Activated T-helper 1 cell treated with Interleukin-2 at 50 U/mL for 16 hours (primary cell): ENCODE measurements at regions not wholly inside any gene's neighbourhood (a gene's known extent, or its start where the extent isn't known, plus 50 kb on each side); places are given as distances from the start of the nearest gene placed in this dataset.

ENCODE experiments used
- DNase-seq: peaks from one replicate; pipeline ENCODE4 v3.0.0-alpha.2; 2020; ENCODE audit warnings: low read depth

DNA sequence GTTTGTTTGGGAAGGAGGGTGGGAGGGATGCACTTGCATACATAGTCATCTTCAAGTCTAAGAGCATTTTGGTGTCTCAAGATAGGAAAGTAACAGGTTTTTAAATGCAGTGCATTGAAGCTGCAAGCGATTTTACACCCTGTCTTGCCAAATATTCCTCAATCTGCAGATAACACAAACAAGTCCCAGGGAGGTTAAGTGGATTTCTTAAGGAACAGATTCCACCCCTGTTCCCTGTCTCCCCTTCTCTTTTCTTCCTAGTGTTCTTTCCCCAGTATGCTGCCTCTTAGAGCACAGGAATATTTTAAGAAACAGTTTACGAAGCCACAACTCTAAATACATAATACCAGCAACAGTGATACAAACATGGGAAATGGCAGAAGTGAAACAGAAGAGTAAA is 389.9 kb downstream of the PLPP3 start:
- no peak for DNase-seq

DNA sequence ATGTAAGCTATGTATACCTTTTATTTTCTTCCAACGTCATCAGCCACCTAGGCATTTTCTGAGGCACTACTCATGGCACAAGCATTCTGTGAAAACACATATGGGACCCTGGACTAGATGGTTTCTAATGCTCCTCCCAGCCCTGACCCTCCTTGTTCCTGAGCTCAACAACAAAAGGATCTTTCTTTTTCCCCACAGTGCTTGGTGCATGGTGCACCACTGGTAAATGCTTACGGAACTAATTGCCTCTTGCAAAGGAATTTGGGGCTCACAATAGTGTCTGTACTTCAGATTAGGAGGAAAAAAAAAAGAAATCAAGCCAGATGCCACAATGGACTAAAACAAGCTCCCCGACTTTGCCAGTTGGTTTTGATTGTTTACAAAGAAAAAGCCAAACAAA is 390.5 kb downstream of the PLPP3 start:
- DNase-seq: no peak

- no peak for DNase-seq
Observed at GRCh38 chr1:56188221-56188620, 391.1 kb downstream of the PLPP3 start.

- no peak for DNase-seq
Observed at GRCh38 chr1:56187405-56187804, 392.0 kb downstream of the PLPP3 start.

DNA sequence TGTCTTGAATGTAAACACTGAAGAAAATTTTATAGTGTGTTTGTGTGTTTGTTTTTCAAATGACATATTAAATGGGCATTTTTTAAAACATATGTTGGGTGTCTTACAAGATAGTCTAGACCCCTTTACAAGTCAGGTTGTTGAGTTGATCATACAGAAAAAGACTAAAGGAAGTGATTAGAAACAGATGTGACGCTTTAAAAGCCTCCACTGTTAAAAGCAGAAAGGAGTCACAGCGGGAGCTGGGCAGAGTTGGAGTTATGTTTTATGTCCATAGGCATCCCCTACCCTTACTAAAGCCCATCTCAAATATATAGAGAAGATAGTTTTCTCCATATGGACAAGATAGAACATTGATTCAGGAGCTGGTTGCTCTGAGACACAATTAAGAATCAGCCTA is 393.9 kb downstream of the PLPP3 start:
- DNase-seq: no peak

DNA sequence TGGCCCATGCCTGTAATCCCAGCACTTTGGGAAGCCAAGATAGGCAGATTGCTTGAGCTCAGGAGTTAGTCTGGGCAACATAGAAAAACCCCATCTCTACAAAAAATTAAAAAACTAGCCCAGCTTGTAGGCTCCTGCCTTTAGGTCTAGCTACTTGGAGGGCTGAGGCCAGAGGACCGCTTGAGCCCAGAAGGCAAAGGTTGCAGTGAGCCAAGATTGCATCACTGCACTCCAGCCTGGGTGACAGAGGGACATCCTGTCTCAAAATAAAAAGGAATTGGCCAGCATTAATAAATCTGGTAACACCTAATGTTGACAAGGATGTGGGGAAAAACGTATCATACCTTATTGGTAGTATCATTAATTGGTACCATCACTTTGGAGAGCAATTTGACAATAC is 396.2 kb downstream of the PLPP3 start:
- no peak for DNase-seq

- DNase-seq: no peak
Observed at GRCh38 chr1:56180520-56181190, 398.7 kb downstream of the PLPP3 start.

DNA sequence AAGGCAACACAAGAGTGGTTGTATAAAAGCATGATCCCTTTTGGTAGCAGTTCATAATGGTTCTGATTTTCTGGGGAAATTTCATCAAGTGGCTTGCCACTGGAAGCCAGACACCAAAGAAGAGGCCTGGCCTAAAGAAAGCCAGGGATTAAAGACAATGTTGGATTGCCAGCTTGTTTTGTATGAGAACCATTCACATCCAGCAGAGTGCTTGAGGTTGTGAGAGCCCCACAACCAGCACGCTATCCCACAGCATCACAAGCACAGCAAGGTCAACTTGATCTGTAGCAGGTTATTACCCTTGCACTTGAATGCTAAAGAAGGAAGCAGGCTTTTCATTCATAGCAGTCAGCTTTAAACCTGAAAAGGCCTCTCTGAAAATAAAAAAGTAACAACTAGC is 399.8 kb downstream of the PLPP3 start:
- no peak for DNase-seq

- no peak for DNase-seq
Observed at GRCh38 chr1:56175211-56175610, 404.2 kb downstream of the PLPP3 start.

GRCh38 chr1:56174176-56174885 is 405.0 kb downstream of the PLPP3 start:
- no peak for DNase-seq

GRCh38 chr1:56173736-56174135 is 405.6 kb downstream of the PLPP3 start:
- no peak for DNase-seq

- no peak for DNase-seq
Observed at GRCh38 chr1:56171670-56172069, 407.7 kb downstream of the PLPP3 start.

GRCh38 chr1:56170784-56171320 is 408.5 kb downstream of the PLPP3 start:
- DNase-seq: no peak

DNA sequence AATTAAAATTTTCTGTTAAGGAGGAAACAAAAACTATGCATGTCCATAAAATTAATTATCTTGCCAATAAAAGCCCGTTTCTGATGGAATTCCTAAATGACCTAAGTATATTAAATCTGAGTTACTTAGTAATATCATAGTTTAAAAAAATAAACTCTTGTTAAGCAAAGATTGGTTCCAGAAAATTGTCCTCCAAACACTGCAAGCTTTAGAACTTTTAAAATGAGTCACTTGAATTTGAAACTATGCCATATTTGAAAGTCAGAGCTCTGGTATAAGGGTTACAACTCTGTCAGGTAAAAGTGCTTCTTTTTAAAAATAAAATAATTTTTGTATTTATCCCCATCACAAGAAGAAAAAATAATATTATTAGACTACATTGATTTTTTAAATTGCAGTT is 409.5 kb downstream of the PLPP3 start:
- DNase-seq: no peak

DNA sequence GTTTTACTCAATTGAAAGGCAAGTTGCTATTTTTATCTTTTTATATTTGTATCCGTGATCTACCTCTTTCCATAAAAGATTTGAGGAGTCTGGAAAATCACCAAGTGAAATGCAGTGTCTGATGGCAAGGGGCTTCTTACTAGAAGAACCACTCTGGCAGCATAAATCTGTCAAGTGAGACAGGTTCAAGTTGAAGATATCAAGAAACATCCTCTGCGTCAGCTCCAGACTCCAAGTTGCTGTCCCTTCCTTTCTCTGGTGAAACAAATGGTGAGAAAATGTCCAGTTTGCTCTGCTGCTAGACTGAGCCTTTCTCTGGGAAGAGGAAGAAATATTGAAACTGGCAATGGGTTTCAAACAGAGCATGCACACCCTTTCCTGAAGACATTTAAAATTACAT is 411.2 kb downstream of the PLPP3 start:
- DNase-seq: no peak

- no peak for DNase-seq
Observed at GRCh38 chr1:56167596-56167995, 411.8 kb downstream of the PLPP3 start.

- DNase-seq: no peak
Observed at GRCh38 chr1:56160773-56161315, 418.5 kb downstream of the PLPP3 start.

GRCh38 chr1:56156971-56157876 is 422.1 kb downstream of the PLPP3 start:
- no peak for DNase-seq

GRCh38 chr1:56153276-56153675 is 426.1 kb downstream of the PLPP3 start:
- no peak for DNase-seq

DNA sequence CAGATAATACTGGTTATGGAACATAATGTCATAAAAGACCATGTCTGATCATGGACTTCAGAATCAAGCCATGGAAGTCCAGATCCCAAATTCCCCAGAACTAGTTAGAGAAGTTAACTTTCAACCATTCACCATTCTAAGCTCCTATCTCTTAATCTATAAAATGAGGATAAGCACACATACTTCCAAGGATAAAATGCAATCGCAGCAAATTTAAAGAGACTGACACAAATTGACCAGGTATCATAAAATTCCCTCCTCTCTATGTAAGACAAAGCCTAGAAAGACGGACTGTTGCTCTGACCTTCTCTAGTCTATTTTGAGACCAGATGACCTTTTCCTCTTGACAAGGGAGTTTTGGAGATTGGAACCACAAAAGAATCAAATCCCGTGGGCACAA is 426.7 kb downstream of the PLPP3 start:
- DNase-seq: no peak

DNA sequence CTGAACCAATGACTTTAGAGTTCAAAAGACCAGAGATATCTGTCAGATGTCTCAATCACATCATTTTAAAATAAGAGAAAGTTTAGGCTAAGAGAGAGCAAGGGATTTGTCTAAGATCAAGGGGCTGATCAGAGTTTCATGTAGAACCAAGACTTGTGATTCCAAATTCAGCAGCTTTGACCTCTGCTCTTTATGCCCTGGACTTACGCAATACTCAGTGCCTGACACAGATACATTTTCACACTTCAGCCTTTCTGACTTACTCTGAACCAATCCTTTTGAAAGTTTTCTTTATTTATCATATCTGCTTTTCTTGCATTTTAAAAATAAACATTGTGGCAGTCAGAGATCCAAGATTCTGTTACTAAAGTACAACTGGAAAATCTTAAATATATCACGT is 428.0 kb downstream of the PLPP3 start:
- no peak for DNase-seq

DNA sequence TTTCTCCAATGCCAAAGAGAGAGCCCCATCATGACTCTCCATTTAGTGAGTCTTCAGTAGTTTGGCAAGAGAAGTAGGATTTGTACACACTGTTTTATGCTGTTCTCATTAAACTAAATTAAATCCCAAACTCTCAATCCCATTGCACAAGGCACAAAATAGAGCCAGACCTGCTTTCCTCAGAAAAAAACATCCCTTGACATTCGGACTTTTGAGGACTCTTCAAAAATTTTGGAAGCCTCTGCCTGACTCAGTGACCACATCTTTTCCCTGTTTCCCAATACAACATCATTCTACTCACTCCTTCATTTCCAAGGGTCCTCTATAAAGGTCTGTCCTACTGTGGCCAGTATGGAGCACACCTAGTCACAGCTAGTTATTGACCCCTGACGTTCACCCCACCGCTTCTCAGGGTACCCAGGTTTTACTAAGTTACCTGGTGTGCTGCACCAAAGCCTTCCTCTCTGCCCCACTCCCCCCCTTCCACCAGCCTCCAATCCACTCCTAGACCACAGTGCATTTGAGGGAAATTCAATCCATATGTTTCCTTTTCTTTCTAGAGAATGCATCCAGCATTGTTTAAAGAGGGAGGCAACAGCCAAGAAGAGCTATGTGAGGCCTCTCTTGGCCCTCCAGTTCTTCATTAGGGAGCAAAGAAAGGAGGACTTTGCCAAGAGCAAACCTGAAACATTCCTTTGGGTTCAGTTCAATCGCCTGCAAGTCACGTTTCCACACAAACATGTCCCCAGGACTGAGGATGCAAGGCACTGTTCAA is 428.7 kb downstream of the PLPP3 start:
- DNase-seq: no peak
